Panc1 (cell line): ENCODE measurements at regions not wholly inside any gene's neighbourhood (a gene's known extent, or its start where the extent isn't known, plus 50 kb on each side); places are given as distances from the start of the nearest gene placed in this dataset.

Source experiments
- ATAC-seq: fragments of 200-7000 bp; cut with Tn5 transposase; 2 replicates; pipeline ENCODE4 v1.9.1; 2020; ENCODE audit warnings: mild to moderate bottlenecking, moderate library complexity
- BruUV-seq: library from RNA; stranded (reverse); fragments of 400-500 nt; replicated peaks from 2 replicates; lab custom pipeline; 2021; lab: Mats Ljungman, UMichigan
- CTCF ChIA-PET: fragments of 300-600 bp; sonication (Branson Sonifier 250); formaldehyde crosslinking; loops from one replicate; lab custom pipeline; 2022; ENCODE audit warnings: antibody characterized with exemption; lab: Charles Lee
- POLR2A ChIA-PET: fragments of 300-600 bp; sonication (Branson Sonifier 250); formaldehyde crosslinking; loops from one replicate; lab custom pipeline; 2022; ENCODE audit warnings: antibody characterized with exemption; lab: Charles Lee
- DNase-seq: peaks from one replicate; pipeline ENCODE4 v3.0.0-alpha.2; 2010; ENCODE audit warnings: low read depth, low spot score
- H3K27ac ChIP-seq: 2 replicates; pipeline ENCODE4 v1.5.1; 2011; ENCODE audit warnings: mild to moderate bottlenecking, low read length, inconsistent platforms
- H3K27me3 ChIP-seq: fragments of 200-500 bp; sonication (Bioruptor generic); 2 replicates; pipeline ENCODE4 v1.6.0; 2014; ENCODE audit warnings: low read length, inconsistent platforms; ENCODE audit not compliant: control insufficient read depth, insufficient read depth
- H3K36me3 ChIP-seq: fragments of 200-500 bp; sonication (Bioruptor generic); 2 replicates; pipeline ENCODE4 v1.5.1; 2014; ENCODE audit warnings: inconsistent platforms, mild to moderate bottlenecking, low read length, moderate library complexity; ENCODE audit not compliant: control insufficient read depth, insufficient read depth
- H3K4me1 ChIP-seq: 2 replicates; pipeline ENCODE4 v1.5.1; 2011; ENCODE audit warnings: inconsistent platforms, mild to moderate bottlenecking, low read length, moderate library complexity; ENCODE audit not compliant: control insufficient read depth, insufficient read depth
- H3K4me3 ChIP-seq, 2 experiments: 2 replicates each; pipeline ENCODE4 v1.5.1; 2011 to 2012; ENCODE audit warnings: low read depth in 2 of 2, low read length in 2 of 2, mild to moderate bottlenecking in 2 of 2, inconsistent platforms in 1 of 2, moderate library complexity in 1 of 2
- H3K9me3 ChIP-seq: fragments of 200-500 bp; sonication (Bioruptor generic); 2 replicates; pipeline ENCODE4 v1.5.1; 2014; ENCODE audit warnings: low read depth, mild to moderate bottlenecking, inconsistent platforms, low read length, moderate library complexity; ENCODE audit not compliant: control insufficient read depth, insufficient read depth
- CTCF ChIP-seq: fragments of 450-650 bp; IDR thresholded peaks from 2 replicates; pipeline ENCODE4 v1.5.1; 2017; ENCODE audit warnings: mild to moderate bottlenecking
- POLR2AphosphoS5 ChIP-seq: IDR thresholded peaks from 2 replicates; pipeline ENCODE4 v1.6.1; 2012; ENCODE audit warnings: mild to moderate bottlenecking, low read depth, low read length, moderate library complexity
- REST ChIP-seq, 2 experiments: IDR thresholded peaks; 2 replicates each; pipeline ENCODE4 v1.6.1; 2011 to 2012; ENCODE audit warnings: low read depth in 2 of 2, control low read depth in 1 of 2, low read length in 1 of 2, mild to moderate bottlenecking in 1 of 2, moderate library complexity in 1 of 2; ENCODE audit not compliant: insufficient read depth in 1 of 2
- SIN3A ChIP-seq: IDR thresholded peaks from 2 replicates; pipeline ENCODE4 v1.6.1; 2012; ENCODE audit warnings: low read depth, mild to moderate bottlenecking, low read length, moderate library complexity, borderline replicate concordance; ENCODE audit not compliant: insufficient read depth
- TCF7L2 ChIP-seq: IDR thresholded peaks from 2 replicates; pipeline ENCODE4 v1.6.1; 2011; ENCODE audit warnings: mild to moderate bottlenecking, low read depth, low read length, inconsistent platforms
- in situ Hi-C: cut with HindIII; loops from 2 replicates; pipeline ENCODE4 v1.10.0; 2016; ENCODE audit warnings: low sequenced_read_pairs, low pct_unique_long_range_greater_than_20kb
- intact Hi-C: fragments of 100-400 bp; cut with micrococcal nuclease; formaldehyde crosslinking; loops from one replicate; pipeline ENCODE4 v1.10.0; 2022; ENCODE audit not compliant: unreplicated experiment

- Histone ChIP-seq H3K4me3 (no peak overlapping the region), H3K4me1 (no peaks in the 10 kb centered on the region), H3K9me3 (peaks cover 8% of the 10 kb centered on the region; the same call in 1 of the 2 replicates), H3K27me3 (no peaks in the 10 kb centered on the region), H3K27ac (no peak overlapping the region), H3K36me3 (no peaks in the 10 kb centered on the region)
- intact Hi-C loops, result no loop called here
- ChIA-PET CTCF (no interaction called here), POLR2A (interaction anchor here (0.7 kb wide), 1 partner anchor 232 kb away, joined by 5 read pairs; no protein-coding TSS in a partner anchor)
- no TSS peak for BruUV-seq
- DNase-seq (no peak), ATAC-seq (no peak)
- no peak for TF ChIP-seq CTCF
- TF ChIP-seq REST (IDR thresholded peaks at IDR 0.05; ENCODE audit: insufficient read depth in 1 of 2, low read depth in 2 of 2, low read length in 1 of 2), result no peak
- TF ChIP-seq POLR2AphosphoS5, result no peak
- no peak for TF ChIP-seq TCF7L2
- TF ChIP-seq SIN3A, result no peak
- in situ Hi-C loops, result no loop called here
Observed at GRCh38 chr12:93944911-93945310, 203.5 kb upstream of the PLXNC1 start.

- no peaks in the 10 kb centered on the region for H3K36me3 ChIP-seq
- no TSS peak for BruUV-seq
- H3K9me3 ChIP-seq, result peaks cover 8% of the 10 kb centered on the region; the same call in 1 of the 2 replicates
- H3K27me3 ChIP-seq, result no peaks in the 10 kb centered on the region
- no peak for ATAC-seq
- in situ Hi-C loops (no loop called here), intact Hi-C loops (no loop called here)
- H3K4me1 ChIP-seq, result no peaks in the 10 kb centered on the region
- DNase-seq, result no peak
- POLR2A ChIA-PET, result no interaction called here
- no peak overlapping the region for H3K27ac ChIP-seq
- H3K4me3 ChIP-seq, result no peak overlapping the region
- CTCF ChIA-PET, result no interaction called here
- TF ChIP-seq TCF7L2 (no peak), CTCF (no peak), REST (IDR thresholded peaks at IDR 0.05; ENCODE audit: insufficient read depth in 1 of 2, low read depth in 2 of 2, low read length in 1 of 2) (no peak), POLR2AphosphoS5 (no peak), SIN3A (no peak)
Observed at GRCh38 chr12:93946542-93947150, 201.7 kb upstream of the PLXNC1 start.
